M059J (cell line): ENCODE measurements at regions not wholly inside any gene's neighbourhood (a gene's known extent, or its start where the extent isn't known, plus 50 kb on each side); places are given as distances from the start of the nearest gene placed in this dataset.
A peak's percentile ranks its signal among the peaks of the same experiment; 100 is the strongest.

Source experiments
- DNase-seq: peaks from one replicate; pipeline ENCODE4 v3.0.0-alpha.2; 2012; ENCODE audit warnings: low read depth

GRCh38 chr6:124877468-124877867 is 84.8 kb upstream of the RNF217 start:
- no peak for DNase-seq

DNA sequence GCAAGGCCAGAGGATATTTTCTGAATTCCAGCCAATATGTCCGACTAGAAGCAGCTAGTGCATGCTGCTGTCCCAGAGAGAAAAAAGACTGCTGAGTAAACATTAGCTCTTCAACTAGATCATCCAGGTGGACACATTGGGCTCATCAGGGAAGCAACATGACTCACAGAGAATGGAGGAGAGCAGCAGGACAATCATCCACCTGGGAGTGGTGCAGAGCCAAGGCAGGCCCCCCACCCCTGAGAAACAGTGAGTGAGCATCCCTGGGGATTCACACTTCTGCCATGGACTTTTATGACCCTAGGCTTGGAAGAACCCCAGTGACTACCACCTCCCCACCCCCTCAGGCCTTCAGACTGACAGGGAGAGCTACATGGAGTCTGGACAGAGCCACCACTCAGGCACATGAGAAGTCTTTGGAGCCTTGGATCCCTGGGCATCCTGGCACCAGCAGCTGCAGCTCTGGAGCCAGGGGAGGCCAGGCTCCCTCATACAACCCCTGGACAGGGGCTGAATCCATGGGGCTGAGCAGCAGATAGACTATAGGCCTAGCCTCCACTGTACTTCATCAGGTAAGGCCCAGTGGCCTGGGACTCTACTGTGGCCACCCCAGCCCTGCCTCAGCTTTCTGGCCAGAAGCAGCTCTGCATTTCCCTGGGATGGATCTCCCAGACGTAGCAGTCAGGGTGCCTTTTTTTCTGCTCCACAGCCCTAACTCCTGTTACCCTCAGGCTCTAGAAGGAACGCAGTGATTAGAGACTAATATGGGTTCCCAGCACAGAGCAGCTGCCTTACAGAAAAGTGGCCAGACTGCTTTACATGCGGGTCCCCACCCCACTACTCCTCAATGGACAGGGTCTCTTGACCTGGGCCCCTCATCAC is 82.9 kb upstream of the RNF217 start:
- no peak for DNase-seq

GRCh38 chr6:124879992-124880355 is 82.3 kb upstream of the RNF217 start:
- no peak for DNase-seq

DNA sequence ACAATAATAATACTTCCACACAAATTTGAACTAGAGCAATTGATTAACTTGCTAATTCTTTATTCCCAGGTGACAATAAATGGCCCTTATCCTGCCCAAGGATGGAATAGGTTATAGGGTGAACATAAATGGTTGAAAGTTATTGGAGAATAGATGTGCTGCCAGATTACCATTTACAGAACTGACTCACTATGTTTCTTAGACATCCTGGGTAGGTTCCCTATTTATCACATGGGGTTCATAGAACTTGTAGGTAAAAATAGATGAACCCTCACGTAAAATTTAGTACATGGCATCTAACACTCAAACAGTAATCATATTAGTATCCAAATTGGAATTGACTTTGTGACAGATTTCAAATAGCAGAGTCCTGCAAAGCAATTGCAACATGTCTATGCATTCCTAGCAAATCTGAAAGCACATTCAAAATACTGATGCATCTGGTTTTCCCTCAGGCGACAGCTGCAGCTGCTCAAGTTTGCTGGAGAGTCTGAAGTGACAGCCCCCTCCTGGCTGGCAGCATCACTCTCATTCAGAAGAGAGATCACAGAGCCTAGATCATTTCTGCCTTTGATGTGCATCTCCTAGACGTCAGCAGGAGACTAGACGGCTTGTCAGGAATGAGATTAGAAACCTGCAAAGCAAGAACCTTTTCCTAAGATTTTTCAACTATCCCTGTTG is 80.2 kb upstream of the RNF217 start:
- peak; percentile 75 for DNase-seq

- peak; percentile 61 for DNase-seq
These were observed 79.5 kb upstream of the RNF217 start for GRCh38 chr6:124882579-124883393.

DNA sequence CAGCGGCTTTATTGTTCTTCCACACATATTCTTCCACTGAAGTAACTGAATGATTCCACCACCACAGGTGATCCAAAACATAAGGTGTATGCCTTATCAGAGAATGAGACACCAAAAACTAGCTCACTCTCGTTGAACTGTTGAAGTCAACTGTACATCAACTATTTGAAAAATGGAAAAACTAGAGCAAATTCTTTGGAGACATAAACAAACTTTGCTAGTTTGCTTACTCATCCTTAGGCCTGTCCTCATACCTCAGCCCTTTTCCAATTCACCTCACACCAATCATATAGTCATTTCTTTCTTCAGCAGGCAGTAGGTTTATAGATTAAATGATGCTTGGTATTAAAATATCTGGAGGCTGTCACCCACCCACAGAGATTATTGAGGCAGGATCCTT is 77.1 kb upstream of the RNF217 start:
- DNase-seq = peak; percentile 19

GRCh38 chr6:124887872-124888580 is 74.2 kb upstream of the RNF217 start:
- no peak for DNase-seq

DNA sequence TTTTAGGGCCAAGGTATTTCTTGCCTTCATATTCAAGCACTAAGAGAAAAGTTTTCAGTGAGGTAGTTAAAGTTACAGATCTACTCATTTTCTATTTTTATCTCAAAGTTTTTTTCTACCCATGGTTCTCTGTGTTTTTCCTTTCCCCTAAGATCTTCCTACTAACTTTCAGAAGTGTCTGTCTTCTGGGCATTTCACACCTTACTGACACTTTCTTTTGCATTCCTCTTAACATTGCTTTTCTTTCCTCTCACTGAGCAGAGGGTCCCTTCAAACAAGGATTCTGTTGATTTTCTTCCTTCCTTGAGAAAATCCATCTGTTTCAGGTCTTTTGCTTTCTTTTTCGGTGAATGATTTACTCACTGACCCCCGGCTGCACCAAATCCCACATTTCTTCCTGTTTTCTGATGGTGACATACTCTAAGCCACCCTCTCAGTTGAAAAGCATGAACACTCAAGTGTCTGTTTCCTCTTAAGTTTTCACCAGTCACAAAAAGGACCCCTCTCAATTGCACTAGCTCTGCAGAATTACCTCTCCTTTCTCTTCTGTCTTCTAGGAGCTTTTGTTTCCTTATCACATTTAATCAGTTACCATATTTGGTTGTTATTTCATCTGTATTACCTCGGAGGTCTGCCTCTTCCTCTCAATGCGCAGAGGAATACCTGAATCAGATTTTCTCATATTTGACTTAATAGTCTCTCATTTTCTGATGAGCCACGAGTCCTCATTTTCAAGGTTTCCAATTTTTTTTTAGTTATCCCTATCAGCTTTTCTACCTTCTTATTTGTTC is 73.5 kb upstream of the RNF217 start:
- no peak for DNase-seq

DNA sequence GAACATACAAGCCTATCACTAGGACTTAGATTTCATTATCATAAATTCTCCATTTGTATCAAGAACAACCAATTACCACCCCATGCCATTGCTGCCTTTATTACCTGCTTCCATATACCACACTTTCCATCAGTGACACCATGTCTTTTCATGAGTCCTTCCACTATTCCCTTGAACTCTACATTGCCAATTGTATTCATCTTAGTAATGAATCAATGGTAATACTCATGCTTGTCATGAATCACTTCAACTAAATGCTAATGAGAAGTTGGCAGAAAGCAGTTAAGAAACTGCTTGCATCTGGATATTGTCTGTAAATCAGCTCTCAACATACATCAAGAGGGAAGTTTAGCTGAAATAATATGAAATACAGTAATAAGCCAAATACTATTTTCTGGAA is 61.2 kb upstream of the RNF217 start:
- peak; percentile 8 for DNase-seq

- DNase-seq = peak; percentile 16
These were observed 58.4 kb upstream of the RNF217 start for GRCh38 chr6:124903797-124904196.

DNA sequence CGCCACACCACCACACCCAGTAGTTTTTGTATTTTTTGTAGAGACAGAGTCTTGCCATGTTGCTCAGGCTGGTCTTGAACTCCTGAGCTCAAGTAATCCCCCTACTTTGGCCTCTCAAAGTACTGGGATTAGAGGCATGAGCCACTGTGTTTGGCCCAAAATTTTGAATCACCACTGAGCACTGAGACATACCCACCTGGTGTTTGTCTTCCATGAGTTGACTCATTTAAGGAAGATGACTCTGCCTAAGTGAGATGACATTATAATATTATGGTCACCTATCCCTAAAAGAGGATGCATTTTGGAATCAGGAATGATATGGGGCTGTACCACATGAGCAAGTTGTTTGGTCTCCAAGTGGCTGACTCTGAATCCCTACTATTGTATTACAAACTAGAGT is 54.6 kb upstream of the RNF217 start:
- DNase-seq = no peak
